HEK293 (cell line): ENCODE measurements at regions not wholly inside any gene's neighbourhood (a gene's known extent, or its start where the extent isn't known, plus 50 kb on each side); places are given as distances from the start of the nearest gene placed in this dataset.

ENCODE experiments used
- CTCF ChIA-PET: fragments of 350-600 bp; formaldehyde crosslinking; extraction: SDS; loops from one replicate; lab custom pipeline; 2021; ENCODE audit warnings: antibody characterized with exemption; lab: Yijun Ruan, JAX
- POLR2A ChIA-PET: fragments of 300-600 bp; formaldehyde crosslinking; extraction: SDS; loops from one replicate; lab custom pipeline; 2020; ENCODE audit warnings: antibody characterized with exemption, inconsistent platforms; lab: Yijun Ruan, JAX
- H3K27ac ChIP-seq: fragments of 200-500 bp; sonication (Bioruptor generic); 2 replicates; pipeline ENCODE4 v1.5.1; 2014; ENCODE audit warnings: low read depth, low read length, control low read depth, inconsistent platforms; ENCODE audit errors: extremely low read depth
- H3K36me3 ChIP-seq, 2 experiments: fragments of 200-500 bp in 1 of 2; sonication (Bioruptor generic) in 1 of 2; 1 replicate in 1 of 2; 2 replicates in 1 of 2; pipeline ENCODE4 v1.5.1; 2014 to 2017; ENCODE audit warnings: inconsistent platforms in 2 of 2, low read length in 2 of 2; ENCODE audit not compliant: control insufficient read depth in 2 of 2, insufficient read depth in 1 of 2
- H3K4me1 ChIP-seq: fragments of 200-500 bp; sonication (Bioruptor generic); 2 replicates; pipeline ENCODE4 v1.5.1; 2014; ENCODE audit warnings: mild to moderate bottlenecking, low read length, inconsistent platforms; ENCODE audit not compliant: control insufficient read depth, insufficient read depth
- H3K4me3 ChIP-seq: 2 replicates; pipeline ENCODE4 v1.5.1; 2011; ENCODE audit warnings: low read depth, mild to moderate bottlenecking, control low read depth, low read length, moderate library complexity
- H3K9me3 ChIP-seq: fragments of 200-500 bp; sonication (Bioruptor generic); 2 replicates; pipeline ENCODE4 v1.5.1; 2014; ENCODE audit warnings: low read depth, low read length, inconsistent platforms; ENCODE audit not compliant: control insufficient read depth, insufficient read depth
- GLI4 ChIP-seq: fragments of 450-650 bp; formaldehyde crosslinking; IDR thresholded peaks from 2 replicates; pipeline ENCODE4 v1.5.1; 2016; ENCODE audit warnings: missing biosample characterization, missing genetic modification characterization
- REST ChIP-seq: fragments of 450-650 bp; formaldehyde crosslinking; IDR thresholded peaks from 2 replicates; pipeline ENCODE4 v1.5.1; 2016; ENCODE audit warnings: missing biosample characterization, missing genetic modification characterization
- ZBTB1 ChIP-seq: fragments of 450-650 bp; formaldehyde crosslinking; IDR thresholded peaks from 2 replicates; pipeline ENCODE4 v1.5.1; 2016; ENCODE audit warnings: missing biosample characterization, missing genetic modification characterization
- ZBTB20 ChIP-seq: fragments of 450-650 bp; formaldehyde crosslinking; IDR thresholded peaks from 2 replicates; pipeline ENCODE4 v1.5.1; 2016; ENCODE audit warnings: missing biosample characterization, missing genetic modification characterization
- ZNF148 ChIP-seq: fragments of 450-650 bp; formaldehyde crosslinking; IDR thresholded peaks from 2 replicates; pipeline ENCODE4 v1.5.0; 2017; ENCODE audit warnings: missing biosample characterization, missing genetic modification characterization, borderline replicate concordance
- ZNF155 ChIP-seq: fragments of 450-650 bp; formaldehyde crosslinking; IDR thresholded peaks from 2 replicates; pipeline ENCODE4 v1.5.1; 2016; ENCODE audit warnings: missing biosample characterization, missing genetic modification characterization
- ZNF169 ChIP-seq: fragments of 450-650 bp; formaldehyde crosslinking; IDR thresholded peaks from 2 replicates; pipeline ENCODE4 v1.5.1; 2016; ENCODE audit warnings: missing biosample characterization, missing genetic modification characterization
- ZNF404 ChIP-seq: fragments of 450-650 bp; formaldehyde crosslinking; IDR thresholded peaks from 2 replicates; pipeline ENCODE4 v1.5.1; 2017; ENCODE audit warnings: missing biosample characterization, missing genetic modification characterization
- ZNF518A ChIP-seq: fragments of 450-650 bp; formaldehyde crosslinking; conservative IDR thresholded peaks from 2 replicates; pipeline ENCODE4 v1.5.1; 2016; ENCODE audit warnings: low read depth, missing biosample characterization, missing genetic modification characterization
- ZNF521 ChIP-seq: fragments of 450-650 bp; formaldehyde crosslinking; IDR thresholded peaks from 2 replicates; pipeline ENCODE4 v1.5.1; 2017; ENCODE audit warnings: missing biosample characterization, mild to moderate bottlenecking, missing genetic modification characterization
- ZNF707 ChIP-seq: fragments of 450-650 bp; formaldehyde crosslinking; IDR thresholded peaks from 2 replicates; pipeline ENCODE4 v1.5.1; 2016; ENCODE audit warnings: missing biosample characterization, missing genetic modification characterization
- ZNF792 ChIP-seq: fragments of 450-650 bp; formaldehyde crosslinking; IDR thresholded peaks from 2 replicates; pipeline ENCODE4 v1.5.1; 2016; ENCODE audit warnings: missing biosample characterization, missing genetic modification characterization
- ZNF843 ChIP-seq: fragments of 450-650 bp; formaldehyde crosslinking; IDR thresholded peaks from 2 replicates; pipeline ENCODE4 v1.5.1; 2016; ENCODE audit warnings: missing biosample characterization, missing genetic modification characterization
- ZSCAN5A ChIP-seq: fragments of 450-650 bp; formaldehyde crosslinking; IDR thresholded peaks from 2 replicates; pipeline ENCODE4 v1.5.1; 2016; ENCODE audit warnings: missing biosample characterization, missing genetic modification characterization

- H3K9me3 ChIP-seq, result no peaks in the 10 kb centered on the region
- no peaks in the 10 kb centered on the region for H3K4me1 ChIP-seq
- H3K4me3 ChIP-seq, result no peak overlapping the region
- H3K27ac ChIP-seq, result no peak overlapping the region
- no peaks in the 10 kb centered on the region for H3K36me3 ChIP-seq
- CTCF ChIA-PET, result interaction anchor here (0.7 kb wide), 1 partner anchor 204 kb away, joined by 3 read pairs; no protein-coding TSS in a partner anchor
- no peak for TF ChIP-seq ZNF155 (tag by site-specific recombination)
- TF ChIP-seq ZNF792 (tag by site-specific recombination), result no peak
- no peak for TF ChIP-seq ZNF518A (tag by site-specific recombination)
- no peak for TF ChIP-seq ZBTB20
- TF ChIP-seq ZNF148 (tag by site-specific recombination), result no peak
- TF ChIP-seq ZSCAN5A (tag by site-specific recombination), result no peak
- no peak for TF ChIP-seq GLI4 (tag by site-specific recombination)
- no peak for TF ChIP-seq ZNF521
- TF ChIP-seq ZNF169, result no peak
- TF ChIP-seq ZBTB1, result no peak
- TF ChIP-seq REST (tag by site-specific recombination), result no peak
- TF ChIP-seq ZNF707, result no peak
- no peak for TF ChIP-seq ZNF404 (tag by site-specific recombination)
- no peak for TF ChIP-seq ZNF843 (tag by site-specific recombination)
- TF ChIP-seq, all 188 proteins: peak for 0
- POLR2A ChIA-PET, result no interaction called here
Observed at GRCh38 chr3:145678401-145678800, 482.6 kb downstream of the PLOD2 start.
